Liver (tissue), 7 donors: ENCODE measurements at regions not wholly inside any gene's neighbourhood (a gene's known extent, or its start where the extent isn't known, plus 50 kb on each side); places are given as distances from the start of the nearest gene placed in this dataset.

Source experiments
- DNase-seq: peaks from one replicate; pipeline ENCODE4 v3.0.0-alpha.2; 2017; ENCODE audit warnings: low spot score
- H3K27ac ChIP-seq, 2 donors: one replicate each; pipeline ENCODE4 v1.7.0; 2013; ENCODE audit warnings: inconsistent platforms in 2 of 2, low read length in 2 of 2, control low read depth in 1 of 2, low read depth in 1 of 2, mild to moderate bottlenecking in 1 of 2
- H3K27me3 ChIP-seq, 4 donors: one replicate each; pipeline versions ENCODE4 v1.6.1 to v1.7.0; 2013; ENCODE audit warnings: low read length in 3 of 4, inconsistent platforms in 1 of 4, mild to moderate bottlenecking in 1 of 4, moderate library complexity in 1 of 4; ENCODE audit not compliant: control insufficient read depth in 4 of 4, insufficient read depth in 4 of 4
- H3K36me3 ChIP-seq, 4 donors: one replicate each; pipeline versions ENCODE4 v1.6.1 to v1.7.0; 2013; ENCODE audit warnings: low read length in 3 of 4, mild to moderate bottlenecking in 3 of 4, low read depth in 1 of 4, moderate library complexity in 1 of 4; ENCODE audit not compliant: control insufficient read depth in 4 of 4, insufficient read depth in 3 of 4
- H3K4me1 ChIP-seq, 4 donors: one replicate each; pipeline versions ENCODE4 v1.6.1 to v1.7.0; 2013; ENCODE audit warnings: low read length in 3 of 4, mild to moderate bottlenecking in 3 of 4, moderate library complexity in 1 of 4; ENCODE audit not compliant: control insufficient read depth in 4 of 4, insufficient read depth in 4 of 4
- H3K4me3 ChIP-seq, 3 donors: one replicate each; pipeline versions ENCODE4 v1.6.1 to v1.7.0; 2013; ENCODE audit warnings: low read length in 3 of 3, control low read depth in 1 of 3, low read depth in 1 of 3, mild to moderate bottlenecking in 1 of 3
- H3K9ac ChIP-seq, 2 donors: one replicate each; pipeline ENCODE4 v1.7.0; 2013; ENCODE audit warnings: low read length in 2 of 2, mild to moderate bottlenecking in 2 of 2, moderate library complexity in 2 of 2, control low read depth in 1 of 2, low read depth in 1 of 2
- H3K9me3 ChIP-seq, 4 donors: one replicate each; pipeline versions ENCODE4 v1.6.1 to v1.7.0; 2013; ENCODE audit warnings: low read length in 3 of 4; ENCODE audit not compliant: control insufficient read depth in 4 of 4
- GABPA ChIP-seq, 2 donors: IDR thresholded peaks in 1 of 2; conservative IDR thresholded peaks in 1 of 2; 2 replicates each; pipeline ENCODE4 v1.6.1; 2016; ENCODE audit warnings: antibody characterized with exemption in 2 of 2, mild to moderate bottlenecking in 1 of 2, moderate library complexity in 1 of 2
- HNF4G ChIP-seq: IDR thresholded peaks from 2 replicates; pipeline ENCODE4 v1.6.1; 2016; ENCODE audit warnings: antibody characterized with exemption
- NR2F2 ChIP-seq: IDR thresholded peaks from 2 replicates; pipeline ENCODE4 v1.6.1; 2016; ENCODE audit warnings: antibody characterized with exemption
- RXRA ChIP-seq, 2 donors: IDR thresholded peaks; 2 replicates each; pipeline ENCODE4 v1.6.1; 2017 to 2018; ENCODE audit warnings: antibody characterized with exemption in 2 of 2, mild to moderate bottlenecking in 1 of 2
- TAF1 ChIP-seq: conservative IDR thresholded peaks from 2 replicates; pipeline ENCODE4 v1.6.1; 2016; ENCODE audit warnings: antibody characterized with exemption, mild to moderate bottlenecking
- YY1 ChIP-seq: IDR thresholded peaks from 2 replicates; pipeline ENCODE4 v1.6.1; 2016; ENCODE audit warnings: antibody characterized with exemption, mild to moderate bottlenecking
- WGBS: extraction: QIAGEN DNeasy Blood & Tissue Kit; methylation state at CpG from one replicate; pipeline ENCODE4 v1.1.7; 2013; 5-methylcytosine and 5-hydroxymethylcytosine counted together
- TF ChIP-seq, protein P1 (sequence below): IDR thresholded peaks from 2 replicates; pipeline ENCODE4 v1.6.1; 2016; ENCODE audit warnings: antibody characterized with exemption
- TF ChIP-seq, protein P2 (sequence below): IDR thresholded peaks from 2 replicates; pipeline ENCODE4 v1.6.1; 2016; ENCODE audit warnings: antibody characterized with exemption, mild to moderate bottlenecking
- TF ChIP-seq, protein P3 (sequence below): IDR thresholded peaks from 2 replicates; pipeline ENCODE4 v1.6.1; 2016; ENCODE audit warnings: antibody characterized with exemption
- donor health status: healthy.
- donor health status: healthy.
- donor health status: healthy.
- donor health status: healthy.

DNA sequence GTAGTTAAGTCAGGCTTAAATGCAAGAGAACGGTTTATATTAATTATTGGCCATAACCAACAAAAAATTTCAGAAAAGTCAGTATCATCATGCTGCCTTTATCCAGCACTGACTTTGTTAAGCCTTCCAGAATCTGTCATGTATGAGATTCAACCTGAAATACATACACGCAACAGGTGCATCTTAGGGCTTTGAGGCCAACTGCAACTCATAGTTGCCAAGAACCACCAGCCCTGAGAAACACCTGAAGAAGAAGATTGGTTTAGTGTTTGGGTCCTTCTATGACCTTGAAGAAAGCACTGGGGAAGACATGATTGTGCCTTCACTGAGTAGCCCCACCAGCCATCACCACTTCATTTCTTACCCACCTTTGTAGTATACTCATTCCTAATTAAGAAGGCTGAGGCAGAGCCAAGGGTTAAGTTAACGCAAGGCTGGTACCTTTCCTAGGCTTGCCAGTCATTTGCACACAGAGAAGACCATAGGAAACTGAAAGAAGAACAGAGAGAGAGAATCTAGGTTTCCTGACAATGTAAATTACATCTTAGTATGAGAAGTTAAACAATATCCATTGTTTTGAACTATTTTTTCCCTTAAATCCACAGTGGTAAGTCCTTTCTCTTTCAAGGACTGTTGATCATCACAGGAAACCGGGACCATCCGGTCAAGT is 200.1 kb upstream of the PRKCQ start:
- Histone ChIP-seq H3K9ac (no peak overlapping the region), H3K4me1 (no peaks in the 10 kb centered on the region), H3K9me3 (no peaks in the 10 kb centered on the region), H3K27ac (no peak overlapping the region), H3K4me3 (no peak overlapping the region), H3K27me3 (no peaks in the 10 kb centered on the region), H3K36me3 (no peaks in the 10 kb centered on the region)
- WGBS: 85% methylated on average over 5 of the region's 5 CpGs
- no peak for DNase-seq
- no peak for TF ChIP-seq RXRA (IDR thresholded peaks at IDR 0.05)

DNA sequence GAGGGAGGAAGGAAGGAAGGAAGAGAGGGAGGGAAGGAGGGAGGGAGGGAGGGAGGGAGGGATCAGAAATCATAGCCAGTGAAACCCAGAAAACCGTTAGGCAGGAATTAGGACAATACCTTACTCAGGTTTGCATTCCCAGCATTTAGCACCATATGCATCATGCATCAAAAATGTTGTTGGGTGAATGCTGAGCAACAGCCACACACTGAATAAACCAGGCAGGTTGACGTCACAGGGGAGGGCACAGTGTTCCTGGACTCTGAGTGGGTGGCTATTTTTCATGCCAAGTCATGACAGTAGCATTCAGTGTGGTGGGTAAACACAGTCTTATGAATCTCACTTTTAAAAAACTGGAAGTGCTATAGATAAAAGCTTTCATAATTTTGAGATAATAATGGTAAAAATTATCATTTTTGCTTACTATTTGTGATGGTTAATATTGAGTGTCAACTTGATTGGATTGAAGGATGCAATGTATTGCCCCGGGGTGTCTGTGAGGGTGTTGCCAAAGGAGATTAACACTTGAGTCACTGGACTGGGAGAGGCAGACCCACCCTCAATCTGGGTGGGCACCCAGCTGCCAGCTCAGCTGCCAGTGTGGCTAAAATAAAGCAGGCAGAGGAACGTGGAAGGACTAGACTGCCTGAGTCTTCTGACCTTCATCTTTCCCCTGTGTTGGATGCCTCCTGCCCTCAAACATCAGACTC is 199.1 kb upstream of the PRKCQ start:
- no peak for TF ChIP-seq HNF4G
- TF ChIP-seq, protein P1, sequence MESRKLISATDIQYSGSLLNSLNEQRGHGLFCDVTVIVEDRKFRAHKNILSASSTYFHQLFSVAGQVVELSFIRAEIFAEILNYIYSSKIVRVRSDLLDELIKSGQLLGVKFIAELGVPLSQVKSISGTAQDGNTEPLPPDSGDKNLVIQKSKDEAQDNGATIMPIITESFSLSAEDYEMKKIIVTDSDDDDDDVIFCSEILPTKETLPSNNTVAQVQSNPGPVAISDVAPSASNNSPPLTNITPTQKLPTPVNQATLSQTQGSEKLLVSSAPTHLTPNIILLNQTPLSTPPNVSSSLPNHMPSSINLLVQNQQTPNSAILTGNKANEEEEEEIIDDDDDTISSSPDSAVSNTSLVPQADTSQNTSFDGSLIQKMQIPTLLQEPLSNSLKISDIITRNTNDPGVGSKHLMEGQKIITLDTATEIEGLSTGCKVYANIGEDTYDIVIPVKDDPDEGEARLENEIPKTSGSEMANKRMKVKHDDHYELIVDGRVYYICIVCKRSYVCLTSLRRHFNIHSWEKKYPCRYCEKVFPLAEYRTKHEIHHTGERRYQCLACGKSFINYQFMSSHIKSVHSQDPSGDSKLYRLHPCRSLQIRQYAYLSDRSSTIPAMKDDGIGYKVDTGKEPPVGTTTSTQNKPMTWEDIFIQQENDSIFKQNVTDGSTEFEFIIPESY: no peak
- H3K4me3 ChIP-seq: no peak overlapping the region
- DNase-seq: no peak
- no peaks in the 10 kb centered on the region for H3K27me3 ChIP-seq
- H3K9ac ChIP-seq: no peak overlapping the region
- no peaks in the 10 kb centered on the region for H3K9me3 ChIP-seq
- no peak overlapping the region for H3K27ac ChIP-seq
- WGBS: 65% methylated on average over 4 of the region's 4 CpGs
- H3K4me1 ChIP-seq: no peaks in the 10 kb centered on the region
- no peaks in the 10 kb centered on the region for H3K36me3 ChIP-seq

DNA sequence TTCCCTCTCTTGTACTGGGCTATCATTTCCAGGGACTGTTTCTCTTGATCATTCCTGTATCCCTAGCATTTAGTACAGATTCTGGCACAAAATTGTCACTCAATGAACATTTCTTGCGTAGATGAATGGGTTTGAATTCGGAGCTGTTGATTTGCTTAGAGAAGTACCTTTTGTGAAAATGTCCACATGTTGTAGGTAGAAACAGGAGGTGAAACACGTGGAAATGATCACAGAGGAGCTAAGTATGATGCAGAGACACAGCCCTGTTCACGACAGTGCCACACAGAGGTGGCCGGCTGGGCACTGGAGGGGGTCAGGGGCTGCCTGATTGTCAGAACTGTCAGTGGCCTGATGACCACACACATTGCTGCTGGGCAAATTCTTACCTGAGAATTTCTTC is 196.1 kb upstream of the PRKCQ start:
- Histone ChIP-seq H3K9me3 (no peaks in the 10 kb centered on the region), H3K9ac (no peak overlapping the region), H3K27me3 (no peaks in the 10 kb centered on the region), H3K27ac (no peak overlapping the region), H3K4me3 (no peak overlapping the region), H3K4me1 (no peaks in the 10 kb centered on the region), H3K36me3 (no peaks in the 10 kb centered on the region)
- DNase-seq: no peak
- TF ChIP-seq GABPA (IDR thresholded peaks at IDR 0.05 in 1 of 2, conservative IDR thresholded peaks at IDR 0.05 in 1 of 2): no peak
- no peak for TF ChIP-seq YY1
- no peak for TF ChIP-seq TAF1
- TF ChIP-seq, protein P2, sequence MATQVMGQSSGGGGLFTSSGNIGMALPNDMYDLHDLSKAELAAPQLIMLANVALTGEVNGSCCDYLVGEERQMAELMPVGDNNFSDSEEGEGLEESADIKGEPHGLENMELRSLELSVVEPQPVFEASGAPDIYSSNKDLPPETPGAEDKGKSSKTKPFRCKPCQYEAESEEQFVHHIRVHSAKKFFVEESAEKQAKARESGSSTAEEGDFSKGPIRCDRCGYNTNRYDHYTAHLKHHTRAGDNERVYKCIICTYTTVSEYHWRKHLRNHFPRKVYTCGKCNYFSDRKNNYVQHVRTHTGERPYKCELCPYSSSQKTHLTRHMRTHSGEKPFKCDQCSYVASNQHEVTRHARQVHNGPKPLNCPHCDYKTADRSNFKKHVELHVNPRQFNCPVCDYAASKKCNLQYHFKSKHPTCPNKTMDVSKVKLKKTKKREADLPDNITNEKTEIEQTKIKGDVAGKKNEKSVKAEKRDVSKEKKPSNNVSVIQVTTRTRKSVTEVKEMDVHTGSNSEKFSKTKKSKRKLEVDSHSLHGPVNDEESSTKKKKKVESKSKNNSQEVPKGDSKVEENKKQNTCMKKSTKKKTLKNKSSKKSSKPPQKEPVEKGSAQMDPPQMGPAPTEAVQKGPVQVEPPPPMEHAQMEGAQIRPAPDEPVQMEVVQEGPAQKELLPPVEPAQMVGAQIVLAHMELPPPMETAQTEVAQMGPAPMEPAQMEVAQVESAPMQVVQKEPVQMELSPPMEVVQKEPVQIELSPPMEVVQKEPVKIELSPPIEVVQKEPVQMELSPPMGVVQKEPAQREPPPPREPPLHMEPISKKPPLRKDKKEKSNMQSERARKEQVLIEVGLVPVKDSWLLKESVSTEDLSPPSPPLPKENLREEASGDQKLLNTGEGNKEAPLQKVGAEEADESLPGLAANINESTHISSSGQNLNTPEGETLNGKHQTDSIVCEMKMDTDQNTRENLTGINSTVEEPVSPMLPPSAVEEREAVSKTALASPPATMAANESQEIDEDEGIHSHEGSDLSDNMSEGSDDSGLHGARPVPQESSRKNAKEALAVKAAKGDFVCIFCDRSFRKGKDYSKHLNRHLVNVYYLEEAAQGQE: no peak
- TF ChIP-seq, protein P3, sequence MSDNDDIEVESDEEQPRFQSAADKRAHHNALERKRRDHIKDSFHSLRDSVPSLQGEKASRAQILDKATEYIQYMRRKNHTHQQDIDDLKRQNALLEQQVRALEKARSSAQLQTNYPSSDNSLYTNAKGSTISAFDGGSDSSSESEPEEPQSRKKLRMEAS: no peak
- no peak for TF ChIP-seq NR2F2
- 70% methylated on average over 5 of the region's 5 CpGs for WGBS
